Hematopoietic multipotent progenitor cell (in vitro differentiated cells): ENCODE measurements at regions not wholly inside any gene's neighbourhood (a gene's known extent, or its start where the extent isn't known, plus 50 kb on each side); places are given as distances from the start of the nearest gene placed in this dataset.
A peak's percentile ranks its signal among the peaks of the same experiment; 100 is the strongest.

ENCODE experiments used
- DNase-seq, 3 donors: peaks; one replicate each; pipeline ENCODE4 v3.0.0-alpha.2; 2011 to 2015; ENCODE audit warnings: low read depth in 2 of 3, low spot score in 2 of 3

- DNase-seq = no peak
Observed at GRCh38 chr6:147711476-147711875, 203.0 kb downstream of the SAMD5 start.

GRCh38 chr6:147712841-147713240 lies 204.4 kb downstream of the SAMD5 start:
- DNase-seq = no peak

DNA sequence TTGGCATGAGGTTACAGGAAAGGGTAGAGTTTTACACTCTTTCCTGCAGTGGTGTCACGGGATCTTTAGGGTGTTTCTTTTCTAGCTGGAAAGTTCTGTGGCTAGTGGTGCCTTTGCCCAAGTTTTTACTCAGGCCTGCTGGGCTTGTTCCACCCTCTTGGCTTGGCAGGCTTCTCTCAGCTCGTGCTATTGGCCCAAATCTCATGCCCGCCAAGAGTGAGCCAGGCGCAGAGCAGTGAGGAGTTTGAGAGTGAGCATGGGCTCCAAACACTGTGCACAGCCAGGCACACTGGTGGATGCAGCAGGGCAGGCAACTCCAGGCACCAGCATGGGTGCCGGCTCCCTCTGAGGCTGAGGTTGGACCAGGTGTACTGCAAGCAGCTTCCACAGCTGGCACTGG lies 206.5 kb downstream of the SAMD5 start:
- no peak for DNase-seq

GRCh38 chr6:147716434-147716833 lies 207.9 kb downstream of the SAMD5 start:
- no peak for DNase-seq

DNA sequence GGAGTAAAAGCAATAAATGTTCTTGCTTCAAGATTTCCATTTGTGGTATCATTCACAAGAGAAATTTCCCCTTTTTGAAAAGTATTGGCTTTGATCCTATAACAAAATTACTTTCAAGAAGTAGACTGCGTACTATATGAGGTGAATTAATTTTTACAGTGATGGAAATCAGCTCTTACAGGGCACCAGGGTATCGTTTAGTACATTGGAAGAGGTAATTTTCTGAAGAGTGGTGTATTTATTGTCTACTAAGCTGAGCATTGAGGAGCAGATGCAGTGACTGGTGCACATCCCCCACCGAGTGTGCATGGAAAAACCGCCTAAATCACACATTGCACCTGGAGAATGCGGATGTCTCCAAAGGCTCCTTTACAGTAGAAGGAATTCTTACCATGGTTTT lies 209.5 kb downstream of the SAMD5 start:
- DNase-seq = no peak

GRCh38 chr6:147722158-147722557 lies 213.7 kb downstream of the SAMD5 start:
- DNase-seq = no peak

- DNase-seq = no peak
Observed at GRCh38 chr6:147724454-147724853, 216.0 kb downstream of the SAMD5 start.

- DNase-seq = no peak
Observed at GRCh38 chr6:147726342-147726741, 217.9 kb downstream of the SAMD5 start.

GRCh38 chr6:147728903-147729302 lies 220.4 kb downstream of the SAMD5 start:
- DNase-seq = no peak

DNA sequence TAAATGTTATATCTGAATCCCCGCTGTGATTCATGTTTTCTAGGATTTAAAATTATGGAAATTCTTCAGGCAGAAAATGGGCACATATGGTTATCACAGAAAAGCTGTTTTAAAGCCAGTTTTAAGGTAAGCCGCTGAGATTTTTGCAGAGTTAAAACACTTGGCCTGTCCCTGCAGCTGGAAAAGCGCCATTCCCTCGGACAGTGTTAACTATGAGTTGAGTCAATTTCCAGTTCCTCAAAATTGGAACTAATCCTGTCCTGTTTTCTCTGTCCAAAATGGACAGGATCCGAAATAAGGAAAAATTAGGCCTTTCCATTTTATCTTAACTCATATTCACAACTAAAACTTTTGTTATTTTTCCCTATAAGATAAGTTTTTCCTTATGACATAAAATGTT lies 225.2 kb downstream of the SAMD5 start:
- DNase-seq = no peak

GRCh38 chr6:147734151-147734550 lies 225.7 kb downstream of the SAMD5 start:
- DNase-seq = no peak

- no peak for DNase-seq
Observed at GRCh38 chr6:147735924-147736323, 227.4 kb downstream of the SAMD5 start.

DNA sequence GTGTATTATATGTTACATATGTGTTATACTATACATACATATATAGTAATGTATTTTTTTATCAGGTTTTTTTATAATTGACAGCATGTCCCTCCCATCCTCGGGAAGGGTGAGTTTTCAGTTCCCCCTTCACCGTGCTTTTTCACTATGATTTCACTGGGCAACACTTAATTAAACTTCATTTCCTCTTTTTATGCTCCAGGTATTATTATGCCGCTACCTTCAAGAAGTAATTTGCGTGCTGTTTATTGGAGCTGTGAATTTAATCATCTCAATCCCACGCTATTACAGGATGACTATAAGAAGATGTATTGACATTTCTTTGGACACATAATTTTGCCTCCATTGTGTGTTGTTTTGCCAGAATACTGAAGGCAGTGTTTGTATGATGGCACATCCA lies 228.6 kb downstream of the SAMD5 start:
- DNase-seq = no peak

- no peak for DNase-seq
Observed at GRCh38 chr6:147738099-147738498, 229.6 kb downstream of the SAMD5 start.

- DNase-seq = peak in 2 of 3 donors; percentile 28 to 56
Observed at GRCh38 chr6:147738516-147739162, 230.1 kb downstream of the SAMD5 start.

- DNase-seq = no peak
Observed at GRCh38 chr6:147740326-147740725, 231.8 kb downstream of the SAMD5 start.

DNA sequence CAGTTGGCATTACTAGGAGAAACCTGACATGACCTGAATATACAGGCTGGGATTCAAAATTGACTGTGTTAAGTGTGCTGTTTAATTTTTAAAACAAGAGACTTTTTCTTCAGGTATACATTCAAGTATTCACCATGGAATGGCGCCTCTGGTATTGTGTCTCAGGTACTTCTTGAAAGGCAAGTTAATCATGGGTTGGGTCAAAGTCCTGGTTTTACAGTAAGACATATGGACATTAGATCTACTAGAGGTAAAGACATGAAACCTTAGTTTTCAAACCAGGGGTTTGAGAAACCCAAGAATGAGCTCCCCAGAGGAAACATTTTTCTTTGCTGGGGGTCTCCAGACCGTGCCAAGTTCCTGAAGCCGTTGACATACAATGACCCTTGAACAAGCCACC lies 232.4 kb downstream of the SAMD5 start:
- DNase-seq = no peak

DNA sequence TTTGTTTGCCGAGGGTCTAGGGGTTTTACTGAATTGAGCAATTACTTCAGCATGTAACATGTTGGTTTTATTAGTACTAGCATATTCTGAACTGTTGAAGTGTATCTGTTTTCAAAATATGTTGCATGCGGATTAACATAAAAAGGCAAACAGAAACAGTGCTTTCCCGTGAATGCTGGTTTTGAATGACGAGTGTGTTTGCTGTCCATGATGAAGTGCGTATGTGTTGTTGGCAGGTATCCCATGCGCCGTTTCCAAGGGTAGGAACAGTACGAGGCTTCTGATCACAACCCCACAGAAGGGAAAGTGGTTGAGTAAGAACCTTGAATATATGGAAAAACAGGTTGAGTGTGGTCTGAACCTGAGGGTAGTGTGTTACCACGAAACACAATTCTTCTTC lies 232.9 kb downstream of the SAMD5 start:
- DNase-seq = no peak

GRCh38 chr6:147742440-147742839 lies 233.9 kb downstream of the SAMD5 start:
- DNase-seq = no peak

GRCh38 chr6:147744012-147744411 lies 235.5 kb downstream of the SAMD5 start:
- DNase-seq = no peak

- DNase-seq = no peak
Observed at GRCh38 chr6:147749331-147749730, 240.8 kb downstream of the SAMD5 start.

DNA sequence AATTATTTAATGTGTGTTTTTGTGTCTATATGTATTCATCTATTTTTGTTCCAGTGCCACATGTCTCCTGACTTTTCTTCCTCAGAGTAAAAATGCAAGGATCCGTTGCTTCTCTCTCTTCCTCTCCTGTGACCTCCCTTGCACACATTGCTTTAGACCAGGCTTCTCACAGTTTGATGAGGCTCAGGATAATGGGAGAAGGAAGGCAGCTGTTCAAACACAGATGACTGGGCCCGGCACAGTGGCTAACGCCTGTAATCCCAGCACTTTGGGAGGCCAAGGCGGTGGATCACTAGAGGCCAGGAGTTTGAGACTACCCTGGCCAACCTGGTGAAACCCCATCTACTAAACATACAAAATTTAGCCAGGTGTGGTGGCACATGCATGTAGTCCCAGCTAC lies 241.9 kb downstream of the SAMD5 start:
- no peak for DNase-seq

DNA sequence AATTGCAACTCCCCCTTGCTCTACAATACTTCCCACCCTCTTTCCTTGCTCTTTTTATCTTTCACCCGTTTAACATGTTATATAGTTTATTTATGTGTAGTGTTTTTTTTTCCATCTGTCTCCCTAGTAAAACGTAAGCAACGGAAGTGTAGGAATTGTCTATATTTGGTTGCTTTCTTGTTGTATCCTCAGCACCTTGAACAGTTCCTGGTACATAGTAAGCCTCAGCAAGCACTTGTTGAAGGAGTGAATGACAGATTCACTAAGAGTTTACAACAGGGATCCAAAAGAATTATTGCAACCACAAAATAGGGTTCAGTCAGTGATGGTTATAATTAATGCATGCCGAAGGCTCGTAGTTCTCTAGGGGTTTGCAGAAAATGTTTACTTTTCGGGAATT lies 242.7 kb downstream of the SAMD5 start:
- no peak for DNase-seq
